22Rv1 (cell line): ENCODE measurements at regions not wholly inside any gene's neighbourhood (a gene's known extent, or its start where the extent isn't known, plus 50 kb on each side); places are given as distances from the start of the nearest gene placed in this dataset.

Source experiments
- CTCF ChIP-seq: fragments of 450-650 bp; IDR thresholded peaks from 2 replicates; pipeline ENCODE4 v1.5.1; 2017; ENCODE audit warnings: mild to moderate bottlenecking
- ZFX ChIP-seq: fragments of 450-650 bp; IDR thresholded peaks from 2 replicates; pipeline ENCODE4 v1.6.1; 2017; ENCODE audit warnings: antibody characterized with exemption, borderline replicate concordance

- no peak for TF ChIP-seq CTCF
- no peak for TF ChIP-seq ZFX
These were observed 105.8 kb upstream of the SPTLC3 start for GRCh38 chr20:12902992-12903391.
